ENCODE measurements at regions not wholly inside any gene's neighbourhood (a gene's known extent, or its start where the extent isn't known, plus 50 kb on each side); places are given as distances from the start of the nearest gene placed in this dataset.

GRCh38 chr3:5071061-5071460 is 51.0 kb upstream of the ARL8B start:
- Mint-ChIP-seq H3K9me3 (no peaks in the 10 kb centered on the region), H3K4me1 (no peaks in the 10 kb centered on the region), H3K36me3 (ENCODE audit: insufficient read depth in 1 of 3, low read depth in 3 of 3) (no peaks in the 10 kb centered on the region), H3K27me3 (ENCODE audit: low read depth) (peaks cover 5% of the 10 kb centered on the region), H3K27ac (no peak overlapping the region), H3K4me3 (no peak overlapping the region)
- Histone ChIP-seq H3K23ac (ENCODE audit: insufficient read length, low read depth, low read length) (no peak overlapping the region), H3K79me2 (ENCODE audit: insufficient read depth, low read length) (no peaks in the 10 kb centered on the region), H3K56ac (ENCODE audit: insufficient read length, low read depth, low read length) (no peak overlapping the region), H2BK120ac (ENCODE audit: low read depth, low read length, poor library complexity, severe bottlenecking) (no peak overlapping the region), H3K23me2 (ENCODE audit: insufficient read length, low read depth, low read length, poor library complexity, severe bottlenecking) (no peaks in the 10 kb centered on the region), H2BK12ac (ENCODE audit: insufficient read length, low read depth, low read length) (no peak overlapping the region), H2AK5ac (ENCODE audit: insufficient read length, low read length) (no peak overlapping the region), H2BK5ac (ENCODE audit: insufficient read length, low read length) (no peak overlapping the region), H3K9ac (ENCODE audit: extremely low read depth, insufficient read length, low read length) (no peak overlapping the region), H4K91ac (ENCODE audit: insufficient read length, low read depth, low read length) (no peak overlapping the region), H3K9me3 (ENCODE audit: control insufficient read depth, low read depth, low read length) (no peaks in the 10 kb centered on the region), H4K5ac (ENCODE audit: insufficient read length, low read depth, low read length) (no peak overlapping the region), H4K8ac (replicated peaks; ENCODE audit: insufficient read length, low read depth, low read length) (no peak overlapping the region), H3K4me1 (ENCODE audit: insufficient read depth, low read length) (no peaks in the 10 kb centered on the region), H3K14ac (ENCODE audit: insufficient read depth, low read length) (no peak overlapping the region), H3K27me3 (ENCODE audit: insufficient read depth, low read length) (no peaks in the 10 kb centered on the region), H3K4me2 (ENCODE audit: insufficient read depth, insufficient read length, low read length) (no peak overlapping the region), H3K4ac (ENCODE audit: low read depth, low read length) (no peak overlapping the region), H2BK15ac (ENCODE audit: low read depth, low read length) (no peak overlapping the region), H4K20me1 (ENCODE audit: control insufficient read depth, insufficient read depth, insufficient read length) (no peaks in the 10 kb centered on the region), H3K27ac (ENCODE audit: insufficient read length, low read depth, low read length) (no peak overlapping the region), H3T11ph (ENCODE audit: low read length) (no peak overlapping the region), H2BK20ac (ENCODE audit: low read depth, low read length, poor library complexity, severe bottlenecking) (no peak overlapping the region), H3K18ac (ENCODE audit: insufficient read length, low read depth, low read length) (no peak overlapping the region), H2AFZ (ENCODE audit: low read length) (no peak overlapping the region), H3K79me1 (ENCODE audit: insufficient read depth, low read depth, low read length, poor library complexity, severe bottlenecking) (no peaks in the 10 kb centered on the region)
- no peak for TF ChIP-seq CTCF (conservative IDR thresholded peaks at IDR 0.05)
- DNase-seq: no peak
- WGBS (ENCODE audit: extremely low coverage, insufficient read length, low lambda C conversion rate): no CpG with 5 or more reads among the region's 7 CpGs
